B cell (primary cell): ENCODE measurements at regions not wholly inside any gene's neighbourhood (a gene's known extent, or its start where the extent isn't known, plus 50 kb on each side); places are given as distances from the start of the nearest gene placed in this dataset.

Experiments used
- ATAC-seq: fragments of 200-7000 bp; cut with Tn5 transposase; one replicate; pipeline ENCODE4 v1.10.0; 2021; ENCODE audit warnings: low read depth, mild to moderate bottlenecking, moderate number of reproducible peaks, moderate library complexity
- CTCF ChIA-PET: fragments of 350-600 bp; sonication (Branson Sonifier 250); formaldehyde crosslinking; loops from one replicate; lab custom pipeline; 2021; ENCODE audit warnings: antibody characterized with exemption, inconsistent platforms; lab: Charles Lee
- POLR2A ChIA-PET: fragments of 350-600 bp; sonication (Branson Sonifier 250); formaldehyde crosslinking; loops from one replicate; lab custom pipeline; 2021; ENCODE audit warnings: antibody characterized with exemption; lab: Charles Lee
- DNase-seq: peaks from one replicate; pipeline ENCODE4 v3.0.0; 2013
- H2AFZ ChIP-seq: 2 replicates; pipeline ENCODE4 v1.6.1; 2012; ENCODE audit warnings: mild to moderate bottlenecking, low read depth, low read length; ENCODE audit not compliant: insufficient read depth, poor library complexity, severe bottlenecking
- H3K27ac ChIP-seq, 2 donors: 1 replicate in 1 of 2; 2 replicates in 1 of 2; pipeline ENCODE4 v1.5.1; 2012 to 2013; ENCODE audit warnings: low read length in 2 of 2, mild to moderate bottlenecking in 2 of 2, moderate library complexity in 1 of 2
- H3K27me3 ChIP-seq, 4 experiments: fragments of 200-600 bp in 1 of 4; sonication (generic) in 1 of 4; replicated peaks in 1 of 4; 1 replicate in 2 of 4; 2 replicates in 2 of 4; pipeline versions ENCODE4 v1.6.1 to v1.7.0; 2013 to 2016; ENCODE audit warnings: low read length in 3 of 4, mild to moderate bottlenecking in 2 of 4, mixed read lengths in 1 of 4, moderate library complexity in 1 of 4; ENCODE audit not compliant: insufficient read depth in 4 of 4, control insufficient read depth in 3 of 4; ENCODE audit errors: control extremely low read depth in 1 of 4
- H3K36me3 ChIP-seq, 2 experiments: replicated peaks in 1 of 2; 1 replicate in 1 of 2; 2 replicates in 1 of 2; pipeline versions ENCODE4 v1.6.1 to v1.7.1; 2013; ENCODE audit warnings: low read length in 1 of 2; ENCODE audit not compliant: insufficient read depth in 2 of 2, control insufficient read depth in 1 of 2; ENCODE audit errors: control extremely low read depth in 1 of 2, extremely low read depth in 1 of 2
- H3K4me1 ChIP-seq, 2 donors: fragments of 200-600 bp in 1 of 2; sonication (generic) in 1 of 2; 1 replicate in 1 of 2; 2 replicates in 1 of 2; pipeline versions ENCODE4 v1.5.1 to v1.6.1; 2013 to 2017; ENCODE audit warnings: low read length in 2 of 2; ENCODE audit not compliant: control insufficient read depth in 2 of 2, insufficient read depth in 2 of 2
- H3K4me2 ChIP-seq: replicated peaks from 2 replicates; pipeline ENCODE3; 2012; ENCODE audit warnings: mild to moderate bottlenecking, low read depth, low read length; ENCODE audit not compliant: poor library complexity, severe bottlenecking
- H3K4me3 ChIP-seq, 5 experiments: fragments of 200-600 bp in 1 of 5; sonication (generic) in 1 of 5; 1 replicate in 3 of 5; 2 replicates in 2 of 5; pipeline versions ENCODE4 v1.5.1 to v1.7.0; 2011 to 2016; ENCODE audit warnings: low read length in 4 of 5, mild to moderate bottlenecking in 4 of 5, low read depth in 2 of 5, control low read depth in 1 of 5, moderate library complexity in 1 of 5; ENCODE audit not compliant: insufficient read depth in 1 of 5; ENCODE audit errors: control extremely low read depth in 1 of 5, extremely low read depth in 1 of 5
- H3K79me2 ChIP-seq: fragments of 200-600 bp; sonication (generic); one replicate; pipeline ENCODE4 v1.6.0; 2016; ENCODE audit warnings: low read length; ENCODE audit not compliant: control insufficient read depth, insufficient read depth
- H3K9ac ChIP-seq: fragments of 200-600 bp; sonication (generic); 2 replicates; pipeline ENCODE4 v1.6.1; 2017; ENCODE audit warnings: mild to moderate bottlenecking, low read length, moderate library complexity
- H3K9me3 ChIP-seq, 3 donors: one replicate each; pipeline versions ENCODE4 v1.6.1 to v1.7.1; 2013; ENCODE audit warnings: low read length in 2 of 3; ENCODE audit not compliant: control insufficient read depth in 2 of 3, insufficient read depth in 1 of 3; ENCODE audit errors: control extremely low read depth in 1 of 3
- H4K20me1 ChIP-seq: 2 replicates; pipeline ENCODE4 v1.6.0; 2012; ENCODE audit warnings: mild to moderate bottlenecking, low read length; ENCODE audit not compliant: insufficient read depth, control insufficient read depth, poor library complexity, severe bottlenecking
- H3K27ac Mint-ChIP-seq: one replicate; pipeline ENCODE4 v1.8.0; 2021; ENCODE audit warnings: mixed read lengths
- H3K27me3 Mint-ChIP-seq: one replicate; pipeline ENCODE4 v1.8.0; 2021; ENCODE audit warnings: mixed read lengths
- H3K4me1 Mint-ChIP-seq: one replicate; pipeline ENCODE4 v1.8.0; 2021; ENCODE audit warnings: mixed read lengths
- H3K4me3 Mint-ChIP-seq: one replicate; pipeline ENCODE4 v1.8.0; 2021; ENCODE audit warnings: mixed read lengths
- H3K9me3 Mint-ChIP-seq: one replicate; pipeline ENCODE4 v1.8.0; 2022; ENCODE audit warnings: mixed read lengths; ENCODE audit not compliant: insufficient read depth
- EZH2 ChIP-seq: IDR thresholded peaks from 2 replicates; pipeline ENCODE4 v1.6.1; 2012; ENCODE audit warnings: borderline replicate concordance, low read depth, mild to moderate bottlenecking, moderate library complexity, low read length; ENCODE audit not compliant: insufficient read depth, poor library complexity, severe bottlenecking
- WGBS: methylation state at CpG from one replicate; pipeline ENCODE4 v1.1.5; 2013; ENCODE audit warnings: missing lambda C conversion rate; ENCODE audit not compliant: insufficient coverage; 5-methylcytosine and 5-hydroxymethylcytosine counted together
- intact Hi-C: fragments of 100-400 bp; cut with micrococcal nuclease; formaldehyde crosslinking; loops from one replicate; pipeline ENCODE4 v1.10.0; 2022
- TF ChIP-seq, protein P1 (sequence below): fragments of 200-600 bp; IDR thresholded peaks from one replicate; pipeline ENCODE4 v1.8.0; 2022; ENCODE audit warnings: antibody characterized with exemption, mild to moderate bottlenecking

DNA sequence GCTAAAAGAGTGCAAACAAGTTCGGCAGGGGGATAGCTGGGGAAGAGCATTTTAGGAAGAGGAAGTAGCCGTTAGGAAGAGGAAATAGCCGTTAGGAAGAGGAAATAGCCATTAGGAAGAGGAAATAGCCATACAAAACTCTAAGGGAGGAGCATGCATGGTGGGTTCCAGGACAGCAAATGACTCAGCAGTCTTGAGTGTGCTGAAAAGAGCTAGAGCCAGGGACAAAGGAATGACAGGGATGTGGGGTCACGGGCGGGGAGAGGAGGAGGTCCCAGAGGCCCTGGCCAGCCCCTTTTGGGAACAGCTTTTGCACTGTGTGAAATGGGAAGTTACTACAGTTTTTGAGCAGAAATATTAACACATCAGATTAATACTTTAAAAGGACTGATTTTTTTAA, 882.6 kb downstream of the TRIML1 start:
- POLR2A ChIA-PET = no interaction called here

DNA sequence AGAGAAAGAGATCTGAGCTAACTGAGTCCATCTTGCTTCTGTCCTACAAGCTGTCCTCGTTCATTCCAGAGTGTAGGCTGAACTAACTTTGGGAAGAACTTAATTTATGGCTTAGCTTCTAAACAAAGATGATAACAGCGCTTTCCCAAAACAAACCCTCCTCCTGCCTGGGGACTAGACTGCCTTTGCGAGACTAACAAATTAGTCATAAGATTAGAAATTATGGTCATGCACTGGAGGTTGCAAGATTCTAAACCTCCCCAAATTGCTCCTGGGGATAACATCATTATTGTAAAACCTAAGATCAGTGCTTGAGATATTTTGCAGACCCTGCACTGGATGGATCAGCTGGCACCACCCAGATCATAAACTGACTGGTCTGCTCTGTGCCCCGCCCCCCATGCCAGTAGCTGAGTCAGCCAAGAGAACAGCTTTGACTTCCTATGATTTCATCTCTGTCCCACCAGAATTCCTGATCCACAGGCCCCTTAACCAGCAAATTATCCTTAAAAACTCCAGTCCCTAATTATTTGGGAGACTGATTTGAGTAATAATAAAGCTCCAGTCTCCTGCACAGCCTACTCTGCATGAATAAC, 883.3 kb downstream of the TRIML1 start:
- Mint-ChIP-seq H3K4me1 (no peaks in the 10 kb centered on the region), H3K4me3 (no peak overlapping the region), H3K27ac (no peak overlapping the region), H3K9me3 (no peaks in the 10 kb centered on the region), H3K27me3 (no peaks in the 10 kb centered on the region)
- WGBS = 100% methylated on average over 1 of the region's 4 CpGs
- no peaks in the 10 kb centered on the region for H3K27me3 ChIP-seq
- no peaks in the 10 kb centered on the region for H3K4me1 ChIP-seq
- DNase-seq (no peak), ATAC-seq (no peak)
- TF ChIP-seq, protein P1, sequence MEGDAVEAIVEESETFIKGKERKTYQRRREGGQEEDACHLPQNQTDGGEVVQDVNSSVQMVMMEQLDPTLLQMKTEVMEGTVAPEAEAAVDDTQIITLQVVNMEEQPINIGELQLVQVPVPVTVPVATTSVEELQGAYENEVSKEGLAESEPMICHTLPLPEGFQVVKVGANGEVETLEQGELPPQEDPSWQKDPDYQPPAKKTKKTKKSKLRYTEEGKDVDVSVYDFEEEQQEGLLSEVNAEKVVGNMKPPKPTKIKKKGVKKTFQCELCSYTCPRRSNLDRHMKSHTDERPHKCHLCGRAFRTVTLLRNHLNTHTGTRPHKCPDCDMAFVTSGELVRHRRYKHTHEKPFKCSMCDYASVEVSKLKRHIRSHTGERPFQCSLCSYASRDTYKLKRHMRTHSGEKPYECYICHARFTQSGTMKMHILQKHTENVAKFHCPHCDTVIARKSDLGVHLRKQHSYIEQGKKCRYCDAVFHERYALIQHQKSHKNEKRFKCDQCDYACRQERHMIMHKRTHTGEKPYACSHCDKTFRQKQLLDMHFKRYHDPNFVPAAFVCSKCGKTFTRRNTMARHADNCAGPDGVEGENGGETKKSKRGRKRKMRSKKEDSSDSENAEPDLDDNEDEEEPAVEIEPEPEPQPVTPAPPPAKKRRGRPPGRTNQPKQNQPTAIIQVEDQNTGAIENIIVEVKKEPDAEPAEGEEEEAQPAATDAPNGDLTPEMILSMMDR = no peak
- TF ChIP-seq EZH2 = no peak
- H3K79me2 ChIP-seq = no peaks in the 10 kb centered on the region
- H3K4me3 ChIP-seq = no peak overlapping the region
- no peak overlapping the region for H3K9ac ChIP-seq
- H3K36me3 ChIP-seq = no peaks in the 10 kb centered on the region
- no peak overlapping the region for H3K27ac ChIP-seq
- POLR2A ChIA-PET = no interaction called here
- H3K9me3 ChIP-seq = peaks cover 0 to 9% (median 0%) of the 10 kb centered on the region in 3 donors
- no peak overlapping the region for H3K4me2 ChIP-seq
- H4K20me1 ChIP-seq = no peaks in the 10 kb centered on the region
- intact Hi-C loops = no loop called here
- CTCF ChIA-PET = no interaction called here
- no peak overlapping the region for H2AFZ ChIP-seq

More for the DNA sequence above, 882.6 kb downstream of the TRIML1 start:
- Mint-ChIP-seq H3K27ac (no peak overlapping the region), H3K27me3 (no peaks in the 10 kb centered on the region), H3K4me1 (no peaks in the 10 kb centered on the region), H3K9me3 (no peaks in the 10 kb centered on the region), H3K4me3 (no peak overlapping the region)
- TF ChIP-seq, protein P1 = no peak
- TF ChIP-seq EZH2 = no peak
- CTCF ChIA-PET = no interaction called here
- WGBS = 56% methylated on average over 5 of the region's 5 CpGs
- intact Hi-C loops = no loop called here
- no peak overlapping the region for H3K9ac ChIP-seq
- no peak for ATAC-seq
- no peaks in the 10 kb centered on the region for H3K27me3 ChIP-seq
- no peak for DNase-seq
- no peaks in the 10 kb centered on the region for H3K4me1 ChIP-seq
- H2AFZ ChIP-seq = no peak overlapping the region
- H3K4me3 ChIP-seq = no peak overlapping the region
- H3K4me2 ChIP-seq = no peak overlapping the region
- peaks cover 0 to 9% (median 0%) of the 10 kb centered on the region in 3 donors for H3K9me3 ChIP-seq
- no peaks in the 10 kb centered on the region for H3K79me2 ChIP-seq
- H3K27ac ChIP-seq = no peak overlapping the region
- no peaks in the 10 kb centered on the region for H4K20me1 ChIP-seq
- H3K36me3 ChIP-seq = no peaks in the 10 kb centered on the region
